ENCODE measurements at regions not wholly inside any gene's neighbourhood (a gene's known extent, or its start where the extent isn't known, plus 50 kb on each side); places are given as distances from the start of the nearest gene placed in this dataset.
"Not testable (repeated sequence)": the region's sequence is repeated elsewhere in the genome, so short reads cannot be mapped to it uniquely, and the experiment has no call there.

DNA sequence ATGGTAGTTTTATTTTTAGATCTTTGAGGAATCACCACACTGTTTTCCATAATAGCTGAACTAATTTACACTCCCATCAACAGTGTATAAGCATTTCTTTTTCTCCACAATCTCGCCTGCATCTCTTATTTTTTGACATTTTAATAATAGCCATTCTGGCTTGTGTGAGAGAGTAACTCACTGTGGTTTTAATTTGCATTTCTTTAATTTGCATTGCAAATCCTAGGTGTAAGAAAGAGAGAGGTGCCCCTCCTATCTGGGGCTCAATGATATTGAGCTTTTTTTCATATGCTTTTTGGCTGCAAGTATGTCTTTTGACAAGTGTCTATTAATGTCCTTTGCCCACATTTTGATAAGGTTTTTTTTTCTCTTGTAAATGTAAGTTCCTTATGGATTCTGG, 106.3 kb upstream of the SLC27A6 start:
- no peak overlapping the region for H3K27ac ChIP-seq
- TF ChIP-seq, protein P1, sequence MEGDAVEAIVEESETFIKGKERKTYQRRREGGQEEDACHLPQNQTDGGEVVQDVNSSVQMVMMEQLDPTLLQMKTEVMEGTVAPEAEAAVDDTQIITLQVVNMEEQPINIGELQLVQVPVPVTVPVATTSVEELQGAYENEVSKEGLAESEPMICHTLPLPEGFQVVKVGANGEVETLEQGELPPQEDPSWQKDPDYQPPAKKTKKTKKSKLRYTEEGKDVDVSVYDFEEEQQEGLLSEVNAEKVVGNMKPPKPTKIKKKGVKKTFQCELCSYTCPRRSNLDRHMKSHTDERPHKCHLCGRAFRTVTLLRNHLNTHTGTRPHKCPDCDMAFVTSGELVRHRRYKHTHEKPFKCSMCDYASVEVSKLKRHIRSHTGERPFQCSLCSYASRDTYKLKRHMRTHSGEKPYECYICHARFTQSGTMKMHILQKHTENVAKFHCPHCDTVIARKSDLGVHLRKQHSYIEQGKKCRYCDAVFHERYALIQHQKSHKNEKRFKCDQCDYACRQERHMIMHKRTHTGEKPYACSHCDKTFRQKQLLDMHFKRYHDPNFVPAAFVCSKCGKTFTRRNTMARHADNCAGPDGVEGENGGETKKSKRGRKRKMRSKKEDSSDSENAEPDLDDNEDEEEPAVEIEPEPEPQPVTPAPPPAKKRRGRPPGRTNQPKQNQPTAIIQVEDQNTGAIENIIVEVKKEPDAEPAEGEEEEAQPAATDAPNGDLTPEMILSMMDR (conservative IDR thresholded peaks at IDR 0.05; ENCODE audit: low read depth), result no peak
- DNase-seq (ENCODE audit: low spot score), result no peak
- ChIA-PET POLR2A (ENCODE audit: low non-redundant PET) (no interaction called here), CTCF (interaction anchor here (0.7 kb wide), 1 partner anchor 762 kb away, joined by 4 read pairs; no protein-coding TSS in a partner anchor)

DNA sequence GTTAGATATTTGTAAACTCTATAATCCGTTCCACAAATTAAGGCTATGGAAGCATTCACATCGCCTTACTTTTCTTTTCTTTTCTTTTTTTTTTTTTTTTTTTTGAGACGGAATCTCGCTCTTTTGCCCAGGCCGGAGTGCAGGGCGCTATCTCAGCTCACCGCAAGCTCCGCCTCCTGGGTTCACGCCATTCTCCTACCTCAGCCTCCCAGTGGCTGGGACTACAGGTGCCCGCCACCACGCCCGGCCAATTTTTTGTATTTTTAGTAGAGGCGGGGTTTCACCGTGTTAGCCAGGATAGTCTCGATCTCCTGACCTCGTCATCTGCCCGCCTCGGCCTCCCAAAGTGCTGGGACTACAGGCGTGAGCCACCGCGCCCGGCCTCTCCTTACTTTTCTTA, 104.1 kb upstream of the SLC27A6 start:
- H3K27ac ChIP-seq; CTCF ChIA-PET; DNase-seq (ENCODE audit: low spot score); POLR2A ChIA-PET (ENCODE audit: low non-redundant PET): not testable (repeated sequence)

DNA sequence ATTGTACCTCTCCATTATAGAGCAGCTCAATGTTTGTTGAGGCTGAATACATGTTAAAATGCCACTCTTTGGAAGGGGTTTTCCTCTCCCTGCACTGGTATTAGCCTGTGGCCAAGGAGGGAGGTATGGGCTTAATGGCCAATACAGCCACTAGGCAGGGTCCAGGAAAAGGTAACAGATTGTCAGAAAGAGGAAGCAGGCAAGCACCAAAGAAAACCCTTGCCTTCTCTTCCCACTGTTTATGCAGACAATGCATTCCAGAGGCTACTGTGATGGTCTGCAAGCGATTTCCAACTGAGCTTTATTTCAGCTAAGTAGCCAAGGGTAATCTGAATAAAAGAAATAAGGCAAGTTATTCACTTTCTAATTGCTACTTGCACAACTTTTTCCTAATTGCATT, 95.3 kb upstream of the SLC27A6 start:
- TF ChIP-seq, protein P1 (conservative IDR thresholded peaks at IDR 0.05; ENCODE audit: low read depth), result no peak
- H3K27ac ChIP-seq, result no peak overlapping the region
- DNase-seq (ENCODE audit: low spot score), result no peak
- POLR2A ChIA-PET (ENCODE audit: low non-redundant PET), result no interaction called here
- CTCF ChIA-PET, result no interaction called here

DNA sequence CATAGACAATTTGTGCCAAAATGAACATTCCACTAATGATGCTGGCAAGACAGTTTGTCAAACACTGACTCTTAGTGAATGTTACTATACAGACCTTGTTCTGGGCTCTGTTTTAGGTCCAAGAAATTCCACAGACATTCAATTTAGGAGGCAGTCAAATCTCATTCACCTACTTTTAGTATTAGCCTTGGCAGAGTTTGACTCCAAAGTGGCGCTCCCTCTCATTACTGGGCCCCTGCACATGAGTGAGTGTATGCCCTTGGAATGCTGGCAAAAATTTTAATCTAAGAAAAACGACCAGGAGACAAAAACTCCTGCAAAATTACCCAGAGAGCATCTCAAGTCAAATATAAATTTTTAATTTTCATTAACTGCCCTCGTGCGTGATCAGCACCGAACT, 94.9 kb upstream of the SLC27A6 start:
- no peak for DNase-seq (ENCODE audit: low spot score)
- no peak overlapping the region for H3K27ac ChIP-seq
- TF ChIP-seq, protein P1 (conservative IDR thresholded peaks at IDR 0.05; ENCODE audit: low read depth), result no peak
- POLR2A ChIA-PET (ENCODE audit: low non-redundant PET), result no interaction called here
- CTCF ChIA-PET, result no interaction called here

DNA sequence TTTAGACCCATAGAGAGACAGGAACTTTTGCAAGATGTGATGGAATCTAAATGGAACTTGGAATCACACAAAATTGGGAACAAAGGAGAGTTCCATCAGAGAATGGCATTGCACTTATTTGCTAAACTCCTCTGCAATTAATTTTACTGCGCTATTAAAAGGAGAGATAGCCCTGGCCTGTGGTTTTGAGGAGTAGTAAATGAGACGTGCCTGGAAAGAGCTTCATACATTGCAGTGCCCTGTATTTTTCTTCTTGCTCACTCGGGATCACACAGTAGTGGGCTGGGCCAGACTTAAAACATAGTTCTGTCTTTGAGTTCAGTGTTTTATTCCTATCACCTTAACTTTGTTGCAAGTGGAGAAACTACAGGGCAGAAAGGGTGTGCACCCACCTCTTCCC, 94.4 kb upstream of the SLC27A6 start:
- no peak overlapping the region for H3K27ac ChIP-seq
- CTCF ChIA-PET, result interaction anchor here (0.6 kb wide), 1 partner anchor 888 kb away, joined by 3 read pairs; no protein-coding TSS in a partner anchor
- TF ChIP-seq, protein P1 (conservative IDR thresholded peaks at IDR 0.05; ENCODE audit: low read depth), result no peak
- no peak for DNase-seq (ENCODE audit: low spot score)
- POLR2A ChIA-PET (ENCODE audit: low non-redundant PET), result no interaction called here

DNA sequence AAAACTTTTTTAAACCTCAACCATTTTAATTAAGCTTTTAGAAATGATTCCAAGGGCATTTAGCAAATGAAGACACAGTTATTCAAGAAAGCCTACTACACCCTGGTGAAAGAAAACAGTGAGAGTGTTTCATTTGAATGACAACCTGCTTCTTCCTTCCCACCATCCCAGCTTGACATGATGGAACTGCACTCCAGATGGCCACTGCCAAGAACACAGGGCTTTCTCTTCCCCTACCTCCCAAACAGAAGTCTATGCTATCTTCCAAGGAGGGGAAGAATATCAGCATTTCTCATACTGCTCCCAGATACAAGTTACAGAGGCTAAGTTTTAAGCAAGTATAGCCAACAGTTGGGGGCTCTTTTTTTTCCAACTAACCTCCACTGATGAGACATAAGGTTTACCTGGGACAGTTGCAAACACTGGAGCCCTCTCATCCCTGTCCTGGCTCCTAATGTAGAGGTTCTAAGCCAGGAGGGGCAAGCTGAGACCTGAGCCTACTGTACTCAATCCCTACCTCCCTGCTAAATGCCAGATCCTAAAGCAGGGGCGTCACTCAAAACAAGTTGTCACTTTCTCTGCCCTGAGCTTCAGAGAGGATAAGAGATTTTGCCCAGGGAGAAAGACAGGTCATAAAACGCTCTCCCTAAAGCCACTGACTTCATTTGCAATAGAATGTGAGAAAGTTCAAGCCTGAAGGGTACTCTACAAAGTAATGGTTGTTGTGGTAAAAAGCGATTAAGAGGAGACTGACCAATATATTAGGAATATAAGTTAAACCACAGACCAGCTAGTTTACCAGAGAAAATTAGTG, 88.5 kb upstream of the SLC27A6 start:
- ChIA-PET POLR2A (ENCODE audit: low non-redundant PET) (no interaction called here), CTCF (no interaction called here)
- H3K27ac ChIP-seq, result no peak overlapping the region
- no peak for DNase-seq (ENCODE audit: low spot score)
- TF ChIP-seq, protein P1 (conservative IDR thresholded peaks at IDR 0.05; ENCODE audit: low read depth), result no peak

DNA sequence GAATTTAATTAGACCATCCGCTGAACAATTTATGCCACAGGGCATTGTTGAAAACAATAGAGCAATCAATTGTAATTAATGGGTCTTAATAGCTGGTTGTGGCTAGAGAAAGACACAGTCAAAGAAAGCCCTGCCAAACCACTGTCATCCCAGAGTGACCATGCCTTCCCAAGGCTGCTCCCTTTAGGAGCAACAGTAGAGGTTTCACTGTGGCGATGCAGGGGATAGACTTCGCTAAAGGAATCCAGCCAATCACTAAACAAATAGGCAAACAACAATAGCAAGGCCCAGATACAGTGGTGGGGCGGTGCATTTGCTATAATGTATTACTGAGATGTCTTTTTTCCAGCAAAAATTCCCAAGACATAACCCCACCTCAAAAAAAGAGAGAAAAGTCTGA, 87.8 kb upstream of the SLC27A6 start:
- CTCF ChIA-PET, result no interaction called here
- POLR2A ChIA-PET (ENCODE audit: low non-redundant PET), result no interaction called here
- TF ChIP-seq, protein P1 (conservative IDR thresholded peaks at IDR 0.05; ENCODE audit: low read depth), result no peak
- no peak overlapping the region for H3K27ac ChIP-seq
- no peak for DNase-seq (ENCODE audit: low spot score)
